GM18520 (cell line): ENCODE measurements at regions not wholly inside any gene's neighbourhood (a gene's known extent, or its start where the extent isn't known, plus 50 kb on each side); places are given as distances from the start of the nearest gene placed in this dataset.
"Not testable (repeated sequence)": the region's sequence is repeated elsewhere in the genome, so short reads cannot be mapped to it uniquely, and the experiment has no call there.

Experiments
- ATAC-seq: cut with Tn5 transposase; IDR thresholded peaks from one replicate; pipeline ENCODE4 v1.9.1; 2021; ENCODE audit not compliant: unreplicated experiment

DNA sequence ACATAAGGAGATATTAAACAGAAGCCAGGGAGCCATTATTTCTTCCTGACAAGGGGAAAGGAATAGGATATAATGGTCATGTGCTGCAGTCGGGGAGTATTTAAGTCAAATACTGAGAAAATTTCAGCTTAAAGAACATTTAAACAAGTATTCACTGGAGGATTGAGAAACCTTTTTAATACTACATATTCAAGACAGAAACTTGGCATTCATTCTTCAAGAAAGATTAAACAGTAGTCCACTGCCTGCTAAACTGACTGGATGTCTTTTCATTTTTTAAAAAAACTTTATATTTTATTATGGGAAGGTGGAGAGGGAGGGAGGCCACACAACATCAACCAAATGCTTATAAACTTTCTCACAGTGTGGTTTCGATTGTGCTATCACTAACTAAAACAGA lies 107.4 kb upstream of the CBLB start:
- no peak for ATAC-seq

DNA sequence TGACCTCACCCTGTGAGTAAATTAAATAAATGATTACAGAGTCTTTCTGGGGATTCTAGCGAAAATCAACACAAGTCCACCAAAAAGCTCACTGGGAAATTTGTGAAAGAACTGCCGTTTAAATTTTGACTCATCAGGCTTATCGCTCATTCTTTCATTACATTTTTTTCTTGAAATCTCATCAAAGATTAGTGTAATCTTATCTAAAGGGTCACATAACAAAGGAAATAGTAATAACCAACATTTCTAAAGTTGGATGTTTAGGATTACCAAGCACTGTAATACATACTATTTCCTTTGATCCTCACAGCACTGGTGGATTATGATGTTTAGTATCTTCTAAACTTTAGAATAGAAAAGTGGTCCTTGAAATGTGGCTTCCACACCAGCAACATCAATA lies 111.1 kb upstream of the CBLB start:
- no peak for ATAC-seq

DNA sequence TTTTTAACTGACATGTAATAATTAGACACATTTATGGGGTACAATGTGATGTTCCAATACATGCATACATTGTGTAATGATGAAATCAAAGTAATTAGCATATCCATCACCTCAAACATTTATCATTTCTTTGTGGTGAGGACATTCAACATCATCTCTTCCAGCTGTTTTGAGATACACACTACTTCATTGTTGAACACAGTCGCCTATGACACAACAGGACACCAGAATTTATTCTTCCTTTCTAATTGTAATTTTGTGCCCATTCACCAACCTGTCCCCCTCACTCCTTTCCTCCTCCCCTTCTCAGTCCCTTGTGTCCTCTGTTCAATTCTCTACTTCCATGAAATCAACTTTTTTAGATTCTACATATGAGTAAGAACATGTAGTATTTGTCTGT lies 113.4 kb upstream of the CBLB start:
- ATAC-seq, result no peak

DNA sequence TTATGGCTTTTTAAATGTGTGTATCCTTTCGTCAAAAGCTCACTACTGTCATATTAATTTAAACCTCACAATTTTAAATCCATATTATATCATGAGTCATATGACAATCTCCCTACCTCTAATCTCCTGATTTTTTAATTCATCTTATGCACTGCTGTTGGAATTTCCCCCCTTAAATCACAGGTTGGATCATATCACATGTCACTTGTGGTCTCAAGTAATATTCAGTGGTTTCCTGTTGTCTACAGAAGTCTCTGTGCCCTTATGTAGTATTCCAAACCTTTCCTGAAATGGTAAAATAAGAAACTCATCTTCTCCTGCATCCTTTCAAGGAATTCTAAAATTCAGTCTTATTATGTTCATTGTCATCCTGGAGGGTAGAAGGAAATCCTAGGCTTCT lies 116.0 kb upstream of the CBLB start:
- no peak for ATAC-seq

DNA sequence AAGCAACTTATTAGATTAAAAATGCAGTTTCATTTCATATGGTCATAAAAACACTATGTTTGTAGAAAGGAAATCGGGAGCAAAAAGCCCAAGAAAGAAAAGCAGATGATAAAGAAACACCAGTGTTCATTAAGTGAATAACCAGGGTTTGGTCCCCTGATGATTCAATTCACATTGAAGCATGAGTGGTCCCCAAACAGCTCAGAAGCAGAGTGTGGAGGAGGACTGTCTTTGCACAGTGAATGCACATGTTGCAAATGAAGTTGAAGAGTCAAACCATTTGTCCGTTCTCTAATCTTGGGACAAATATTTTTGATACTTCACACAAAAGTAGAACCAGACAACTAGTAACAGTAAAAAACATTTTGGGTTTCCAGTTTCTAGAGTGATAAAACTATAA lies 117.5 kb upstream of the CBLB start:
- not testable (repeated sequence) for ATAC-seq

DNA sequence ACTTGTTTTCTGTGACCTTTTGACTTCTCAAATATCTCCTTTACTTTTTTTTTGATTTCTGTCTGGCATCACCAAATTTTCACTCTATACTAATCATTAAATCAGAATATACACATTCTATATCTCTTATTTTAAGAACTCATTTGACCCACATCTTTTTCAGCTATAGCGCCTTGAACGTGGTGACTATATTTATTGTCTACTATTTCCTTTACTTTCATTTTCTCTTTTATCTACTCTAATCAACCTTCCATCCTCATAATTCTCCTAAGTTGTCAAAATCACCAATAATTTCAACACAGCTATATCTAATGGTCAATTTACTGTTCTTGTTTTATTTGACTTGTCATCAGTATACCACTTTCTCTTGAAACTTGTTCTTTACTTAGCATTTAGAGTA lies 119.0 kb upstream of the CBLB start:
- no peak for ATAC-seq

DNA sequence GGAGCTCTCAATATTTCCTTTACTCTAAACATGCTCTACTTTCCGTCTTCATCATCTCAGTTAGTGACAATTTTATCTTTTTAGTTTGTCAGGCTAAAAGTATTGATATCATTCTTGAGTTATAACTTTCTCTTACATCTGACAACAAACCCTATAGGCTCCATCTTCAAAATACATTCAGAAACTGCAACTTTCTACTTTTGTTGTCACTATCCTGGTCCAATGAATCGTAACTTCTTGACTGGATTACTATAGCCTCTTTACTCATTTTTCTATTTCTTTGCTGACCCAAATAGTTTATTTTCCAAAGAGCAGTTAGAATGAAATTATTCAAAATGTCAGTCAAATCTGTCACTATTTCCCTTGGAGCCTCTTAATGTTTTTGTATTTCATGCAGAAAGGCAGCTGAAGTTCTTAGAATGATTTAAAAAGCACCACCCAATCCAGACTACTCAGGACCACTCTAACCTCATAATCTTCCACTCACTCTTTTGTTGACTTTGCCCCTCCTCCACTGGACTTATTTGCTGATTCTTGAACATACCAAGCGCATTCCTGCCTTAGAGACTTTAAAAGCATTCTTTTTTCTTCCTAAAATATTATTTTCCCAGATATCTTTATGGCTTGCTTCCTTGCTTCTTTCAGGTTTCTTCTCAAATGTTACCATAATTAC lies 119.9 kb upstream of the CBLB start:
- ATAC-seq, result no peak

DNA sequence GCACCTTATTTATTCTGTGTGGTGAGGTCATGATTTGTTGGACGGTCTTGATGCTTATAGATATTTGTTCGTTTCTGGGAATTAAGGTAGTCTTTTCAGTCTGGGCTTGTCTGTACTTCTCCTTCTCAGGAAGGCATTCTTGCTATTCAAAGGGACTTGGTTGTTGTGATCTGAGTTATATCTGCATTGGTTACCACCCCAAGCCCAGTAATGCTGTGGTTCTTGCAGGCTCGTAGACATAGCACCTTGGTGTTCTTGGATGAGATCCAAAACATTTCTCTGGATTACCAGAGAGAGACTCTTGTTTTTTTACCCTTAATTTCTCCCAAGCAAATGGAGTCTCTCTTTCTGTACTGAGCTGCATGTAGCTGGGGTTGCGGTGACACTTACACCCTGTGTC lies 128.0 kb upstream of the CBLB start:
- no peak for ATAC-seq

DNA sequence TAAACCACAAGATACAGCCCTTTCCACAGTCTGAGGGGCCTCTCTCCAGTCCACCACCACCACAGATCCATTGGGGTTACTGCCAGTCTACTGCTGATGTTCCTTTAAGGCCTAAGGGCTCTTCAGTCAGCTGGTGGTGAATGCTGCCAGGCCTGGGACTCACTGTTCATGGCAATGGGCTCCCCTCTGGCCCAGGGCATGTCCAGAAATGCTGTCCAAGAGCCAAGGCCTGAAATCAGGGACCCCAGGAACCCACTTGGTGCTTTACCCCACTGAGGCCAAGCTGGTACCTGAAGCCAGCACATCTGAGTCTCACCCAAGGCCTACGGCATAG lies 128.6 kb upstream of the CBLB start:
- ATAC-seq, result no peak

DNA sequence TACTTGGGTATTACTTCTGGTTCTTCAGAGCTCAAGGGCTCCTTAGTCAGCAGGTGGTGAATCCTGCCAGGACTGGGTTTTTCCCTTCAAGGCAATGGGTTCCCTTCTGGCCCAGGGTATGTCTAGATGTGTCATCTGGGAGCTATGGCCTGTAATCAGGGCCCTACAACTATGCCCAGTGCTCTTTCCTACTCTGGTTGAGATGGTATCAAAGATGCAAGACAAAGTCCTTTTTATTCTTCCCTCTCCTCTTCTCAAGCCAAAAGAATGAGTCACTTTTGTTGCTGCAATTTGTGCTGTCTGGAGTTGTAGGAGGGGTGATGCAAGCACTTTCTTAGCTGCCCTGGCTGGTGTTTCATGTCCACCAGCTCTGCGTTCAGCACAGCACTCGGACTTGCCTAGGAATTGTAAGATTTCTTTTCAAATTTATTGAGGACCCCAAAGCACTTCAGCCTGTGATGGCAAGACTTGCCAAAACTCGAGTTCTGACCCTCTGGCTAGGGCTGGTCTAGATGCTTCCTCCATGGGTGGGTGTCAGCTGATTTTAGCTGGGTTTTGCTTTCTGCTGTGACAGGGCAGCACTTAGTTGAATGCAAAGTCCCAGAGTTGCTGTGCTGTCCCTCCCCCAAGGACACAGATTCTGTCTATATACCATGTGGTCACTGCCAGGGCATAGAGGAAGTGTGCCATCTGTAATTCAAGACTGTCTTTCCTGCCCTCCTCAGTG lies 129.2 kb upstream of the CBLB start:
- ATAC-seq, result no peak

DNA sequence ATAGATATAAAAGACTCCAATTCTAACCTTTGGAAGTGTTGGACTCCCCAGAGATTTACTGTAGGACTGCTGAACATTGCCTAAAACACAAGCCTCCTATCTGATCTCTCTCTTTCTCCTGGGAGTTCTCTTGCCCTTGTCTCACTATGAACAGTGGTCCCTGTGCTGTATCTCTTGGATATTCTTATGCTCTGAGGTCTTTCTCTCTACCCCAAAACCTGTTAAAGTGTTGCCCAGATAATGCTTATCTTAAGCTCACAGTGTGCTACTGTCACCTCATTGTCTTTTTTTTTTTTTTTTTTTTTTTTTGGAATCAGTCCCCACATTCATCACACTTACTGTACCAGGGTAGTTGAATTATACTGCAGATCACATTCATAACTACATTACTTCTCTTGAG lies 131.0 kb upstream of the CBLB start:
- no peak for ATAC-seq

DNA sequence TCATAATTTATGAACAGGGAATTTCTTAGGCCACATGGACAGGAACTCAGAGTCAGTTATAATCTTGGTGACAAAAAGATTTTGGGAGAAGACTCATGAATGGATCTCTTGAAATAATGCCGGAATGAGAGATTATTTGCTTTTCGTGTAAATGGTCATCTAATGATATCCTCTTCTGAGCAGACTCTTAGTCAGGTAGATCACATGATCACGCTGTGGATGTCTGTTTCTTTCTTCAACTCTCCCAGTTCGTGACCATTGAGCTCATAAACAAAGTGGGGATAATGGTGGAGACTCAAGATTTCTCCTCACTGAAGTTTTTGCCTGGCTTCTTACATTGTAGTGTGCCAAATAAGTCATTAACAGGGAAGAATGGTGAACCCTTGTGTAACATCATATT lies 133.1 kb upstream of the CBLB start:
- no peak for ATAC-seq

DNA sequence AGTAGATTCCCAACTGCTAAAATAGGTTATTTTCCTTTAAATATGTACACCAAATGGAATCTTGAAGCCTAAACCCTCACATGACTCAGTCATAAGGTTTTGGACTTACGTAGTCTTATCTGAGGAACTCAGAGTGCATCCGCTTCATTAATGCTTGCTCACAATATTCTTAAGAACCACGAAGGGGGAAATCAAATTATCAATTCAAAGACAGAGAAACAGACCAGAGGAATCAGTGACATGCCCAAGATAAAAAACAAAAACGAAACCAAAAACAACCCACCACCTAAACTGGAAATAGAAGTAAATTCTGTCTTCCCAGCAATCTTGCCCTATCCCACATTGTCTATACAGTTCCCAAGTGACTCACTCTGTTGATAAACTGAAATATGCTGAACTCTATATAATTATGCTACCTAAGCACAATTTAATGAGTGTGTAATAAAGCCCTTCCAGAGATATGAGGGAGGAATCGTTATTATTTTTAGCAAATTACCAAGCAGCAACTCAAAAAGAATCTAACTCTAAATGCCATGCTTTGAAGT lies 135.4 kb upstream of the CBLB start:
- no peak for ATAC-seq

DNA sequence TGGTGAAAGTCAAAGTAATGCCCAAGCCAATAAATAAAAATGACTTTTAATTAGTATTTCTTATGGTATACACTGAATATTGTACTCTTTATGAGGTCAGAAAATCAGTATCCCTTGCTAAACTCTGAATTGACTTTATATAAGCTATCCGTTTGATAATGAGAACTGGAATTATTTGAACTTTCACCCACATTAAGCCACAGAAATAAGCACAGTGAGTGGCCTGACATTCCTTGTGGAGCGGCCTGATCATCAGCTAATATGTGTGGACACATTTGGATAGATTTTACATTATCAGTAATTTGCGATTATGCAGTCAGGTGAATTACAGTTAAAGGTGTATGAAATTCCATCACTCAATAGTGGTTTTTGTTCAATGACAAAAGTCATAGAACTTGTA lies 136.0 kb upstream of the CBLB start:
- no peak for ATAC-seq

DNA sequence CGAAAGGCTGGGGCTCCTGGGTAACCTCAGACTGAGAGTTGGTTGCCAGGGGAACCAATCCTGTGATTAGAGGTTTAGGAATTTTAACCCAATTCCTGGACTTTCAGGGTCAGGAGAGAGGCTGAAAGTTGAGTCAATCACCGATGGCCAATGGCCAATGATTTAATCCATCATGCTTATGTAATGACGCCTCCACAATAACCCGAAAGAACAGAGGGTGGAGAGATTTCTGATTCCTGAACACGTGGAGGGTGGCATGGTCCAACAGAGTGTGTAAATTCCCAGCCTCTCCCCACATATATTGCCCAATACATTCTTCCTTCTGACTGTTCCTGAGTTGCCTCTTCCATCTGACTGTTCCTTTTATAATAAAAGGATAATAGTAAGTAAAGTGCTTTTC lies 137.2 kb upstream of the CBLB start:
- ATAC-seq, result no peak

DNA sequence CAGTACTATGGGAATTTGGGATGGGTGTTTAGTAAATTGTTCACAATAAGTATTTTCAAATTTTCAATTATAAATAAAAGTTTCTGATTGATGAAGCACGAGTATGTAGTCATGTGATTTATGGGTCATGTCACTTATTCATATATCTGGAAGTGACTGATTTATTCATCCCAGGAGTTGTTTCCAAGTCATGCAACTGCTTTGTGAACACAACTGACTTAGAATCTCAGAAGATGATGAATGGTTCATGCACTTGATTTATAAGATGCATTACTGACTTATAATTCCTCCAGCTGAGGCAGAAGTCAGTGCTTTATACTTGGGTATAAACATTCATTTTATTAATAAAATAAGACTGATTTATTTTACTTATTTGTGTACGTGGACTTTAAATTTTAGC lies 137.8 kb upstream of the CBLB start:
- ATAC-seq, result no peak

DNA sequence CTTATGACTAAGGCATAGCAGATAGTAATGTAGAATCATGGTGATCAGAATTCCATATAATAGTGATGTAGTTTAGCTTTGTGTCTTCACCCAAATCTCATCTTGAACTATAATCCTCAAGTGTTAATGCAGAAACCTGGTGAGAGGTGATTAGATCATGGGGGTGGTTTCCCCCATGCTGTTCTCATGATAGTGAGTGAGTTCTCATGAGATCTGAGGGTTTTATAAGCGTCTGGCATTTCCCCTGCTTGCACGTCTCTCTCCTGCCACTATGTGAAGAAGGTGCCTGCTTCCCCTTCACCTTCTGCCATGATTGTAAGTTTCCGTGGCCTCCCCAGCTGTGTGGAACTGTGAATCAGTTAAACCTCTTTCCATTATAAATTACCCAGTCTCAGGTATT lies 138.7 kb upstream of the CBLB start:
- no peak for ATAC-seq

DNA sequence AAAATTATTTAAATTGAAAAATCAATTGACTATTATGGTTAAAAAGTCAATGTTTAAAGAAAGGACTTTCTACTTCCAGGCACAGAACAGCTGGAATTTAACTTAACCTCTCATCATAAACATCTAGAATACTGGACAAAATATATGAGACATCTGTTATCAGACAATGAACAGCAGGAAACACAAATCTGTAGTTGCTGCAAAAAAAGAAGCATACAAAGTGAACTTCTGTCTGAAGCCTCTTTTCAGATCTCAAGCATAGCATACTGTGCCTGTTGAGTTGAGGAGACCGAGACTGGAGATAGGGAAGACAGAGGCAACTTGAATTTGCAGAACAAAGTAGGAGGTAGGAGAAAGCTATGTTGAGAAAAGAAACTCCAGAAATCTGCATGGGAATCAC lies 140.0 kb upstream of the CBLB start:
- ATAC-seq, result no peak

DNA sequence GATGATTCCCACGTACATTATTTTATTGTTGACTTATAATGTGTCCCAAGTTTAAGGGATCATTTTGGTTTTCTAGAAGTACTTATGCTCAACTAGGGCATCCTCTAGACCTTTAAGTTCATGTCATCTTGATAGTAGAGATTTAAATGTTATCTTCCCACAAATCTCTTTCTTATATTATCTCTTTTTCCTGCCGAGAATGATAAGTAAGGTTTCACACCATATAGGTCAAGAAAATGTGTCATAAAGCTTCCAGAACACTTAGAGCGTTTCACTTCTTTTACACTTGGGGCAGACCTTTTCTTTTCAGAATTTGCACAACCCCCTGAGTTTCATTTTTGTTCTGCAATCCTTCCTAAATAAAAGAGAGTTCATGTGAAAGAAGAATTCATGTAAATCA lies 142.0 kb upstream of the CBLB start:
- no peak for ATAC-seq

DNA sequence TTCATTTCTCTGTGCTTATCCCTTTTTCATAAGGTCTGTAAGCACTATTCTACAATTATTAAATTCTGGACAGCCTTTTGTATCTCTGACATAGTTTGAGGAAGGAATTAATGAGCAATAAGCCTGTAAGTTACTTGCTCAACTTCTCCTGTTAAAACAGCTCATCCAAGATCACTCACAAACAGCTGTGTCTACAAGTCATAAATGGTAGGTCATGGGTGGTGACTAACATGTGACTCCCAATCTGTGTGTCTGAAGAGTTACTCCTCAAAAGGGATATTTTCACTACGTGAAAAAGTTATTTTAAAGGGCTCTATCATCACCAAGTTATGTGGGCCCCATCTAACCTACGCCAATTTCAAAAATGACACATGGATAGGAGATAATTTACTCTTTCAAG lies 145.2 kb upstream of the CBLB start:
- no peak for ATAC-seq

DNA sequence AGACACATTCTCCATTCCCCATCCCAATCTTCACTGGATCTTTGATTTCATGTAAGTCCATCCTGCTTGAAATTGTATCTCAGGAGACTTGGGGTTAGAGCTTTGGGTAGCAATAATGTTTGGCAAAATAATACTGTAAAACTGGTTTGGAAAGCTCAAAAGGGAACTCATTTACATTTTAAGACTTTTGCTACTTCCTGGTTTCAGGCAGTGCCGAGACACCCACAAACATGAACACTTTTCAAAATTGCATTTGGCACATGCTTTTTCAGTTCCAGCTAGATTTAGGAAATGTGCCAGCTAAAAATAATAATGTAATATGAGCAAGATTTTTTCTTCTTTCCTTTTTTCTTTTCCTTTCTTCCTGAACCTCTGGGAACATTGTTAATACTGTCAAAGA lies 145.7 kb upstream of the CBLB start:
- no peak for ATAC-seq

DNA sequence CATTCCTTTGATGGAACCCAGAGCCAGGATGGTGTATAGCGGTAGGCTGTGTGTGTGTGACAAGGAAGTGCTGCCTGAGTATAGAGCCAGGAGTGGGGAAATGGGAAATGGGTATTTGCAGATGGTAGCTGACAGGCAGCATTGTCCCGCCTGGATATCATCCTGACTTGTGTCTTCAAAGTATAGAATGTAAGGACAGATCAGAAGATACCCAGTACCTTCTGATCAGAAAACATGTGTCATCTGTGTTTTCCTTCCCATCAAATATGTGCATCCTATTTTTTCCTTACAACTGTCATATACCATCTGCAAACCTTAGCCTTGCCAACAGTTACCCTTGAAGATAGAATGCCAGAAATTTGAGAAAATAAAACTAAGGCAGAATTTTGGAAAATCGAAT lies 146.2 kb upstream of the CBLB start:
- ATAC-seq, result no peak

DNA sequence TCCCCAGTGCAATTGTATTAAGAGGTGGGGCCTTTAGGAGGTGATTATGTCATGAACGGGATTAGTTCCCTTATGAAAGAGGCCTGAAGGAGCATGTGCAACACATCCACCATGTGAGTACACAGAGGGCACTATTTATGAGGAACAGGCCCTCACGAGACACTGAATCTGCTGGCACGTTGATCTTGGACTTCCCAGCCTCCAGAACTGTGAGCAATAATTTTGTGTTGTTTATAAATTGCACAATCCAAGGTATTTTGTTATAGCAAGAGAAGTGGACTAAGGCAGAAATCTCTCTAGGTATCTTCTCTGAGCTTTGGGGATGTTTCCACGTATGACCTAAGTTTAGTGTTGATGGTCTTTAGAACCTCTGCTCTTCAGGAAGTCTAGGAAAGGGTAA lies 149.3 kb upstream of the CBLB start:
- ATAC-seq, result no peak
